ENCODE measurements at regions not wholly inside any gene's neighbourhood (a gene's known extent, or its start where the extent isn't known, plus 50 kb on each side); places are given as distances from the start of the nearest gene placed in this dataset.

- TF ChIP-seq EP300 (IDR thresholded peaks at IDR 0.05; ENCODE audit: borderline replicate concordance) (no peak), MAX (IDR thresholded peaks at IDR 0.05) (no peak), YY1 (IDR thresholded peaks at IDR 0.05; ENCODE audit: low read depth) (no peak), ZBTB7A (IDR thresholded peaks at IDR 0.05; ENCODE audit: low read depth) (no peak), FOXM1 (IDR thresholded peaks at IDR 0.05; ENCODE audit: borderline replicate concordance, low read depth) (no peak), TCF12 (IDR thresholded peaks at IDR 0.05; ENCODE audit: low read depth) (no peak), NFIC (IDR thresholded peaks at IDR 0.05) (no peak), EGR1 (IDR thresholded peaks at IDR 0.05) (no peak), TEAD4 (IDR thresholded peaks at IDR 0.05) (no peak), REST (IDR thresholded peaks at IDR 0.05; ENCODE audit: low read depth) (no peak), CREB1 (IDR thresholded peaks at IDR 0.05; ENCODE audit: low read depth) (no peak), CEBPB (IDR thresholded peaks at IDR 0.05) (no peak), TAF1 (IDR thresholded peaks at IDR 0.05; ENCODE audit: low read depth) (no peak), RAD21 (IDR thresholded peaks at IDR 0.05; ENCODE audit: low read depth) (no peak), USF1 (IDR thresholded peaks at IDR 0.05) (no peak)
Measured at GRCh38 chr16:8330761-8331160, 259.6 kb downstream of the TMEM114 start.

GRCh38 chr16:8326232-8326631 lies 264.1 kb downstream of the TMEM114 start:
- TF ChIP-seq RAD21 (IDR thresholded peaks at IDR 0.05; ENCODE audit: low read depth) (no peak), EGR1 (IDR thresholded peaks at IDR 0.05) (no peak), NFIC (IDR thresholded peaks at IDR 0.05) (no peak), CREB1 (IDR thresholded peaks at IDR 0.05; ENCODE audit: low read depth) (no peak), TEAD4 (IDR thresholded peaks at IDR 0.05) (no peak), TCF12 (IDR thresholded peaks at IDR 0.05; ENCODE audit: low read depth) (no peak), TAF1 (IDR thresholded peaks at IDR 0.05; ENCODE audit: low read depth) (no peak), ZBTB7A (IDR thresholded peaks at IDR 0.05; ENCODE audit: low read depth) (no peak), YY1 (IDR thresholded peaks at IDR 0.05; ENCODE audit: low read depth) (no peak)

- no peak for TF ChIP-seq REST (IDR thresholded peaks at IDR 0.05; ENCODE audit: low read depth)
- no peak for TF ChIP-seq EGR1 (IDR thresholded peaks at IDR 0.05)
- no peak for TF ChIP-seq NFIC (IDR thresholded peaks at IDR 0.05)
- TF ChIP-seq TAF1 (IDR thresholded peaks at IDR 0.05; ENCODE audit: low read depth), result no peak
- TF ChIP-seq YY1 (IDR thresholded peaks at IDR 0.05; ENCODE audit: low read depth), result no peak
- TF ChIP-seq CREB1 (IDR thresholded peaks at IDR 0.05; ENCODE audit: low read depth), result no peak
- TF ChIP-seq EP300 (IDR thresholded peaks at IDR 0.05; ENCODE audit: borderline replicate concordance), result no peak
Measured at GRCh38 chr16:8323153-8323552, 267.2 kb downstream of the TMEM114 start.

- TF ChIP-seq TAF1 (IDR thresholded peaks at IDR 0.05; ENCODE audit: low read depth), result no peak
Measured at GRCh38 chr16:8320131-8320530, 270.2 kb downstream of the TMEM114 start.

GRCh38 chr16:8310816-8311215 lies 279.5 kb downstream of the TMEM114 start:
- TF ChIP-seq TAF1 (IDR thresholded peaks at IDR 0.05; ENCODE audit: low read depth), result no peak
- TF ChIP-seq FOXM1 (IDR thresholded peaks at IDR 0.05; ENCODE audit: borderline replicate concordance, low read depth), result no peak
- no peak for TF ChIP-seq CEBPB (IDR thresholded peaks at IDR 0.05)
- no peak for TF ChIP-seq RAD21 (IDR thresholded peaks at IDR 0.05; ENCODE audit: low read depth)
- TF ChIP-seq ZBTB7A (IDR thresholded peaks at IDR 0.05; ENCODE audit: low read depth), result no peak
- no peak for TF ChIP-seq TEAD4 (IDR thresholded peaks at IDR 0.05)
- no peak for TF ChIP-seq REST (IDR thresholded peaks at IDR 0.05; ENCODE audit: low read depth)
- no peak for TF ChIP-seq TCF12 (IDR thresholded peaks at IDR 0.05; ENCODE audit: low read depth)
- TF ChIP-seq CREB1 (IDR thresholded peaks at IDR 0.05; ENCODE audit: low read depth), result no peak
- no peak for TF ChIP-seq NFIC (IDR thresholded peaks at IDR 0.05)
- TF ChIP-seq YY1 (IDR thresholded peaks at IDR 0.05; ENCODE audit: low read depth), result no peak
- no peak for TF ChIP-seq EP300 (IDR thresholded peaks at IDR 0.05; ENCODE audit: borderline replicate concordance)
- TF ChIP-seq EGR1 (IDR thresholded peaks at IDR 0.05), result no peak
- TF ChIP-seq MAX (IDR thresholded peaks at IDR 0.05), result no peak

Measured in Ishikawa (cell line).